GM18907 (cell line): ENCODE measurements at regions not wholly inside any gene's neighbourhood (a gene's known extent, or its start where the extent isn't known, plus 50 kb on each side); places are given as distances from the start of the nearest gene placed in this dataset.
"Not testable (repeated sequence)": the region's sequence is repeated elsewhere in the genome, so short reads cannot be mapped to it uniquely, and the experiment has no call there.

Experiments
- ATAC-seq: cut with Tn5 transposase; IDR thresholded peaks from one replicate; pipeline ENCODE4 v1.9.1; 2021; ENCODE audit warnings: mild to moderate bottlenecking, moderate library complexity; ENCODE audit not compliant: unreplicated experiment

DNA sequence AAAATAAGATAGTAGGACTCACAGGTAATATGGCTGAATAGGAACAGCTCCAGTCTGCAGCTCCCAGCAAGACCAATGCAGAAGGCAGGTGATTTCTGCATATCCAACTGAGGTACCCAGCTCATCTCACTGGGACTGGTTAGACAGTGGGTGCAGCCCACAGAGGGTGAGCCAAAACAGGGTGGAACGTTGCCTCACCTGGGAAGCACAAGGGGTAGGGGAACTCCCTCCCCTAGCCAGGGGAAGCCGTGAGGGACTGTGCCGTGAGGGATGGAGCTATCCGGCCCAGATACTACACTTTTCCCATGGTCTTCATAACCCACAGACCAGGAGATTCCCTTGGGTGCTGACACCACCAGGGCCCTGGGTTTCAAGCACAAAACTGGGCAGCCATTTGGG is 114.8 kb upstream of the GNAI1 start:
- not testable (repeated sequence) for ATAC-seq

GRCh38 chr7:80018941-80019808 is 115.5 kb upstream of the GNAI1 start:
- ATAC-seq, result peak; percentile 98

- no peak for ATAC-seq
Observed at GRCh38 chr7:80017101-80017698, 117.4 kb upstream of the GNAI1 start.

GRCh38 chr7:80014511-80014910 is 120.1 kb upstream of the GNAI1 start:
- ATAC-seq, result no peak

GRCh38 chr7:80008039-80008438 is 126.6 kb upstream of the GNAI1 start:
- no peak for ATAC-seq

- ATAC-seq, result no peak
Observed at GRCh38 chr7:80002865-80003264, 131.8 kb upstream of the GNAI1 start.

GRCh38 chr7:79998363-79998762 is 136.3 kb upstream of the GNAI1 start:
- no peak for ATAC-seq

DNA sequence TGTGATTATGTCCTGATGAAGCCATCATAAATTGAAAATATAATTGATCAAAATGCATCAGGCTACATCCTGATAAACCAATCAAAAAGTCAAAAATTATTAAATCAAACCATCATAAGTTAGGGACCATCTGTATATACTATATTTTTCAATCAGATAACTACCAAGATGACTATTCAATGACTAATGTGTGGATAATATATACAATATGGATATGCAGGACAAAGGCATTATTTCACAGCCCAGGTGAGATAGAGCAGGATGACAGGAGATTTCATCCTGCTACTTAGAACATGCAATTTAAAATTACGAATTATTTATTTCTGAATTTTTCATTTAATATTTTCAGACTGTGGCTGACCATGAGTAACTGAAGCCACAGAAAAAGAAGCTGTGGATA is 137.3 kb upstream of the GNAI1 start:
- no peak for ATAC-seq

- not testable (repeated sequence) for ATAC-seq
Observed at GRCh38 chr7:79995741-79996140, 138.9 kb upstream of the GNAI1 start.

GRCh38 chr7:79988653-79989052 is 146.0 kb upstream of the GNAI1 start:
- no peak for ATAC-seq

DNA sequence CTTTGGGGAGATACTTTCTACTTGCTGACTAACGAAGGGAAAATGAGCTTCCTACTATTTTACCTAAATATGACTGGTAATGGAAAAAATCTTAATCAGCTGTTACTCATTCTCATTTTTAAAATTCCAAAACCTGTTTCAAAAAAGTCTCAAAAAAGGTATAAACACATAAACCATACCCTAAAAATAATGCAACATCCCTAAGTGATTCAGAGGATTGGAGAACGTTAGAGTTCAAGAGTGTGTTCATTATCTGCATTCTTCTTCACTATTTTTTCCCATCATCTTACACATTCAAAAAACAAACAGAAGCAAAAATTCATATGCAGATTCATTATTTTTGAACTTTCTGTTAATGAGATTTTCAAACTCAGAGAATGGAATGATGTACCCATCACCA is 150.4 kb upstream of the GNAI1 start:
- no peak for ATAC-seq

GRCh38 chr7:79982141-79982770 is 152.4 kb upstream of the GNAI1 start:
- ATAC-seq, result no peak

- no peak for ATAC-seq
Observed at GRCh38 chr7:79980376-79980775, 154.3 kb upstream of the GNAI1 start.

DNA sequence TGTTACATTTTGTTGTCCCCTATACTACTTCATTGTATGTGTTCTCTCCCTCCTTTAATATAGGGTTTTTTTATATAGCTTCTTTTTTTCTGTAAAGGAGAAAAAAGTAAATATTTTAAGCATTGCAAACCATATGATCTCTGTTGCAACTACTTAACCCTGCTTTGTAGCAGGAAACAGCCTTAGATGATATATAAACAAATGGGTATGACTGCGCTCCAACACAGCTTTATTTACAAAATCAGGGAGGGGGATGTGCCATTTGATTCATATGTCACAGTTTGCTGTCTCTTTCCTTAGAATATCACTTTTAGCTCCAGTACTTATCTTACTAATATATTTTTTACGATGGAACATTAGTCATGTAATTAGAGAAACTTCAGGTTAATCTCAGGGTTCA is 155.2 kb upstream of the GNAI1 start:
- no peak for ATAC-seq

DNA sequence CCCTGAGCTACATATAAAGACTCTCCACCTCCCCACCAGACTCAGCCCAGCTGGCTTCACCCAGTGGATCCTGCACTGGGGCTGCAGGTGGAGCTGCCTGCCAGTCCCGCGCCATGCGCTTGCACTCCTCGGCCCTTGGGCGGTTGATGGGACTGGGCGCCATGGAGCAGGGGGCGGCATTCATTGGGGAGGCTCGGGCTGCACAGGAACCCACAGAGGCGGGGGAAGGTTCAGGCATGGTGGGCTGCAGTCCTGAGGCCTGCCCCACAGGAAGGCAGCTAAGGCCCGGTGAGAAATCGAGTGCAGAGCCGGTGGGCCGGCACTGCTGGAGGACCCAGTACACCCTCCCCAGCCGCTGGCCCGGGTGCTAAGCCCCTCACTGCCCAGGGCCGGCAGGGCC is 157.2 kb upstream of the GNAI1 start:
- ATAC-seq, result no peak

DNA sequence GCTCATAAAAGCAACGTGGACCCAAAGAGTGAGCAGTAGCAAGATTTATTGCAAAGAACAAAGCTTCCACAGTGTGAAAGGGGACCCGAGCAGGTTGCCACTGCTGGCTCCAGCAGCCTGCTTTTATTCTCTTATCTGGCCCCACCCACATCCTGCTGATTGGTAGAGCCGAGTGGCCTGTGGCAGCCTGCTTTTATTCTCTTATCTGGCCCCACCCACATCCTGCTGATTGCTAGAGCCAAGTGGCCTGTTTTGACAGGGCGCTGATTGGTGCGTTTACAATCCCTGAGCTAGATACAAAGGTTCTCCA is 158.0 kb upstream of the GNAI1 start:
- ATAC-seq, result not testable (repeated sequence)

DNA sequence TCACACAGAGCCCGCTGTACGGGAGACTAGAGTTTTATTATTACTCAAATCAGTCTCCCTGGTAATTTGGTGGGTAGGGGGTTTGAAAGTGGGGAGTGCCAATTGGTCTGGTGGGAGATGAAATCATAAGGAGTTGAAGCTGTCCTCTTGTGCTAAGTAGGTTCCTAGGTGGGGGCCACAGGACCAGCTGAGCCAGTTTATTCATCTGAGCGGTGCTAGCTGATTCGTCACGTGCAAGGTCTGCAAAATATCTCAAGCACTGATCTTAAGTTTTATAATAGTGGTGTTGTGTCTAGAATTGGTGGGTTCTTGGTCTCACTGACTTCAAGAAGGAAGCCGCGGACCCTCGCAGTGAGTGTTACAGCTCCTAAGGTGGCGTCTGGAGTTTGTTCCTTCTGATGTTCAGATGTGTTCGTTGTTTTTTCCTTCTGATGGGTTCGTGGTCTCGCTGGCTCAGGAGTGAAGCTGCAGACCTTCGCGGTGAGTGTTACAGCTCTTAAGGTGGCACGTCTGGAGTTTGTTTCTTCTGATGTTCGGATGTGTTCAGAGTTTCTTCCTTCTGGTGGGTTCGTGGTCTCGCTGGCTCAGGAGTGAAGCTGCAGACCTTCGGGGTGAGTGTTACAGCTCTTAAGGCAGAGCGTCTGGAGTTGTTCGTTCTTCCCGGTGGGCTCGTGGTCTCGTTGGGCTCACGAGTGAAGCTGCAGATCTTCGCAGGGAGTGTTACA is 158.5 kb upstream of the GNAI1 start:
- not testable (repeated sequence) for ATAC-seq

DNA sequence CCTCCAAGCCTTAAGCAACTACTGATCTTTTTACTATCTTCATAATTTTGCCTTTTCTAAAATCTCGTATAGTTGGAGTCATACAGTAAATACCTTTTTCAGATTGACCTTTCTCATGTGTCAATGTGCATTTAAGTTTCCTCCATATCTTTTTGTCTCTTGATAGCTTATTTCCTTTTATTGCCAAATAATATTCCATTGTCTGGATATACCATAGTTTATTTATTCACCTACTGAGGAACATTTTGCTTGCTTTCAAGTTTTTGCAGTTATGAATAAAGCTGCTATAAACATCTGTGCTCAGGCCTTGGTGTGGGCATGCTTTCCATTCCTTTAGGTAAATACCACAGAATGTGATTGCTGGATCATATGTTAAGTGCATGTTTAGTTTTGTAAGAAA is 161.2 kb upstream of the GNAI1 start:
- ATAC-seq, result no peak

GRCh38 chr7:79971058-79971457 is 163.6 kb upstream of the GNAI1 start:
- ATAC-seq, result no peak

- no peak for ATAC-seq
Observed at GRCh38 chr7:79968894-79969293, 165.7 kb upstream of the GNAI1 start.

- no peak for ATAC-seq
Observed at GRCh38 chr7:79968077-79968648, 166.5 kb upstream of the GNAI1 start.
